A673 (cell line): ENCODE measurements at regions not wholly inside any gene's neighbourhood (a gene's known extent, or its start where the extent isn't known, plus 50 kb on each side); places are given as distances from the start of the nearest gene placed in this dataset.

Experiments
- BruUV-seq: library from RNA; stranded (reverse); fragments of 400-500 nt; replicated peaks from 2 replicates; lab custom pipeline; 2021; lab: Mats Ljungman, UMichigan
- CTCF ChIA-PET: fragments of 300-600 bp; sonication (Branson Sonifier 250); formaldehyde crosslinking; loops from one replicate; lab custom pipeline; 2022; ENCODE audit warnings: antibody characterized with exemption; lab: Charles Lee
- POLR2A ChIA-PET: fragments of 300-600 bp; sonication (Branson Sonifier 250); formaldehyde crosslinking; loops from one replicate; lab custom pipeline; 2022; ENCODE audit warnings: antibody characterized with exemption; ENCODE audit not compliant: low non-redundant PET; lab: Charles Lee
- DNase-seq: peaks from one replicate; pipeline ENCODE4 v3.0.0-alpha.2; 2015; ENCODE audit warnings: low spot score
- H3K27ac ChIP-seq: fragments of 200-600 bp; sonication (generic); 2 replicates; pipeline ENCODE4 v1.5.1; 2016; ENCODE audit warnings: mixed run types, low read depth, mild to moderate bottlenecking, mixed read lengths, antibody characterized with exemption, low read length; ENCODE audit not compliant: poor library complexity, severe bottlenecking
- H3K27me3 ChIP-seq: fragments of 200-600 bp; sonication (generic); replicated peaks from 2 replicates; pipeline ENCODE4 v1.6.1; 2017; ENCODE audit warnings: mixed run types, low read depth, mild to moderate bottlenecking, mixed read lengths, antibody characterized with exemption, low read length; ENCODE audit not compliant: insufficient read depth, poor library complexity
- H3K36me3 ChIP-seq: fragments of 200-600 bp; sonication (generic); 2 replicates; pipeline ENCODE4 v1.6.1; 2016; ENCODE audit warnings: mixed run types, mild to moderate bottlenecking, mixed read lengths, antibody characterized with exemption, low read length; ENCODE audit not compliant: insufficient read depth, poor library complexity, severe bottlenecking
- H3K4me1 ChIP-seq: fragments of 200-600 bp; sonication (generic); 2 replicates; pipeline ENCODE4 v1.6.1; 2017; ENCODE audit warnings: mixed run types, mild to moderate bottlenecking, mixed read lengths, antibody characterized with exemption, low read length; ENCODE audit not compliant: insufficient read depth, poor library complexity, severe bottlenecking
- H3K4me3 ChIP-seq: fragments of 200-600 bp; sonication (generic); 2 replicates; pipeline ENCODE4 v1.5.1; 2016; ENCODE audit warnings: low read depth, mixed run types, mild to moderate bottlenecking, mixed read lengths, low read length; ENCODE audit not compliant: poor library complexity, severe bottlenecking
- H3K9me3 ChIP-seq: fragments of 200-600 bp; sonication (generic); 2 replicates; pipeline ENCODE4 v1.6.1; 2016; ENCODE audit warnings: mixed run types, low read depth, mild to moderate bottlenecking, mixed read lengths, antibody characterized with exemption, low read length; ENCODE audit not compliant: poor library complexity, severe bottlenecking
- CTCF ChIP-seq: fragments of 300-800, 200-600 bp; sonication (generic); conservative IDR thresholded peaks from 2 replicates; pipeline ENCODE4 v1.5.1; 2017; ENCODE audit warnings: low read depth, mild to moderate bottlenecking, antibody characterized with exemption, low read length, moderate library complexity, mixed read lengths
- EZH2 ChIP-seq: fragments of 200-600 bp; sonication (generic); IDR thresholded peaks from 2 replicates; pipeline ENCODE4 v1.6.1; 2017; ENCODE audit warnings: borderline replicate concordance, low read depth, mild to moderate bottlenecking, mixed read lengths, antibody characterized with exemption, low read length; ENCODE audit not compliant: poor library complexity, severe bottlenecking
- intact Hi-C: fragments of 100-400 bp; cut with micrococcal nuclease; formaldehyde crosslinking; loops from one replicate; pipeline ENCODE4 v1.10.0; 2022; ENCODE audit not compliant: unreplicated experiment

GRCh38 chr12:71239731-71240130 lies 81.9 kb upstream of the TSPAN8 start:
- TF ChIP-seq EZH2 (no peak), CTCF (no peak)
- intact Hi-C loops, result no loop called here
- CTCF ChIA-PET, result no interaction called here
- Histone ChIP-seq H3K27me3 (no peaks in the 10 kb centered on the region), H3K4me3 (no peak overlapping the region), H3K9me3 (no peaks in the 10 kb centered on the region), H3K4me1 (peaks cover 5% of the 10 kb centered on the region), H3K27ac (no peak overlapping the region), H3K36me3 (no peaks in the 10 kb centered on the region)
- no TSS peak for BruUV-seq
- POLR2A ChIA-PET, result no interaction called here
- DNase-seq, result no peak

- no peaks in the 10 kb centered on the region for H3K27me3 ChIP-seq
- no TSS peak for BruUV-seq
- no peaks in the 10 kb centered on the region for H3K4me1 ChIP-seq
- H3K36me3 ChIP-seq, result no peaks in the 10 kb centered on the region
- intact Hi-C loops, result no loop called here
- no peak overlapping the region for H3K27ac ChIP-seq
- no peak for DNase-seq
- ChIA-PET POLR2A (no interaction called here), CTCF (no interaction called here)
- no peaks in the 10 kb centered on the region for H3K9me3 ChIP-seq
- H3K4me3 ChIP-seq, result no peak overlapping the region
- no peak for TF ChIP-seq CTCF
- no peak for TF ChIP-seq EZH2
Observed at GRCh38 chr12:71237128-71237527, 79.3 kb upstream of the TSPAN8 start.

- H3K9me3 ChIP-seq, result no peaks in the 10 kb centered on the region
- no peak overlapping the region for H3K27ac ChIP-seq
- DNase-seq, result no peak
- H3K4me3 ChIP-seq, result no peak overlapping the region
- no peaks in the 10 kb centered on the region for H3K27me3 ChIP-seq
- intact Hi-C loops, result no loop called here
- H3K4me1 ChIP-seq, result no peaks in the 10 kb centered on the region
- H3K36me3 ChIP-seq, result no peaks in the 10 kb centered on the region
- POLR2A ChIA-PET, result no interaction called here
- no peak for TF ChIP-seq CTCF
- TF ChIP-seq EZH2, result no peak
- CTCF ChIA-PET, result no interaction called here
- BruUV-seq, result no TSS peak
Observed at GRCh38 chr12:71236133-71236660, 78.4 kb upstream of the TSPAN8 start.
